A172 (cell line): ENCODE measurements at regions not wholly inside any gene's neighbourhood (a gene's known extent, or its start where the extent isn't known, plus 50 kb on each side); places are given as distances from the start of the nearest gene placed in this dataset.
A peak's percentile ranks its signal among the peaks of the same experiment; 100 is the strongest.

Experiments used
- DNase-seq: peaks from one replicate; pipeline ENCODE4 v3.0.0-alpha.2; 2015; ENCODE audit warnings: low spot score

GRCh38 chr10:44178856-44179255, 206.0 kb downstream of the CXCL12 start:
- DNase-seq: no peak

- DNase-seq: no peak
Observed at GRCh38 chr10:44178281-44178680, 206.6 kb downstream of the CXCL12 start.

- DNase-seq: no peak
Observed at GRCh38 chr10:44177610-44178009, 207.3 kb downstream of the CXCL12 start.

GRCh38 chr10:44176311-44176710, 208.6 kb downstream of the CXCL12 start:
- DNase-seq: no peak

- peak; percentile 9 for DNase-seq
Observed at GRCh38 chr10:44173608-44173894, 211.3 kb downstream of the CXCL12 start.

- peak; percentile 40 for DNase-seq
Observed at GRCh38 chr10:44172883-44173607, 211.9 kb downstream of the CXCL12 start.

- DNase-seq: no peak
Observed at GRCh38 chr10:44171765-44172164, 213.1 kb downstream of the CXCL12 start.

GRCh38 chr10:44168478-44168877, 216.4 kb downstream of the CXCL12 start:
- no peak for DNase-seq

- DNase-seq: no peak
Observed at GRCh38 chr10:44167752-44168151, 217.1 kb downstream of the CXCL12 start.

GRCh38 chr10:44166441-44166840, 218.5 kb downstream of the CXCL12 start:
- no peak for DNase-seq

GRCh38 chr10:44164251-44164956, 220.5 kb downstream of the CXCL12 start:
- no peak for DNase-seq

- no peak for DNase-seq
Observed at GRCh38 chr10:44161184-44161583, 223.7 kb downstream of the CXCL12 start.

- no peak for DNase-seq
Observed at GRCh38 chr10:44157574-44157973, 227.3 kb downstream of the CXCL12 start.

- peak; percentile 7 for DNase-seq
Observed at GRCh38 chr10:44154956-44155355, 229.9 kb downstream of the CXCL12 start.

GRCh38 chr10:44153918-44154670, 230.8 kb downstream of the CXCL12 start:
- DNase-seq: no peak

GRCh38 chr10:44143556-44143955, 241.3 kb downstream of the CXCL12 start:
- DNase-seq: no peak

GRCh38 chr10:44132361-44133289, 252.3 kb downstream of the CXCL12 start:
- DNase-seq: no peak

GRCh38 chr10:44126291-44126717, 258.6 kb downstream of the CXCL12 start:
- no peak for DNase-seq

GRCh38 chr10:44125879-44126278, 259.0 kb downstream of the CXCL12 start:
- no peak for DNase-seq

- no peak for DNase-seq
Observed at GRCh38 chr10:44118500-44118899, 266.4 kb downstream of the CXCL12 start.

GRCh38 chr10:44116474-44116873, 268.4 kb downstream of the CXCL12 start:
- DNase-seq: no peak

- DNase-seq: no peak
Observed at GRCh38 chr10:44115516-44115915, 269.4 kb downstream of the CXCL12 start.
